ENCODE measurements at regions not wholly inside any gene's neighbourhood (a gene's known extent, or its start where the extent isn't known, plus 50 kb on each side); places are given as distances from the start of the nearest gene placed in this dataset.

DNA sequence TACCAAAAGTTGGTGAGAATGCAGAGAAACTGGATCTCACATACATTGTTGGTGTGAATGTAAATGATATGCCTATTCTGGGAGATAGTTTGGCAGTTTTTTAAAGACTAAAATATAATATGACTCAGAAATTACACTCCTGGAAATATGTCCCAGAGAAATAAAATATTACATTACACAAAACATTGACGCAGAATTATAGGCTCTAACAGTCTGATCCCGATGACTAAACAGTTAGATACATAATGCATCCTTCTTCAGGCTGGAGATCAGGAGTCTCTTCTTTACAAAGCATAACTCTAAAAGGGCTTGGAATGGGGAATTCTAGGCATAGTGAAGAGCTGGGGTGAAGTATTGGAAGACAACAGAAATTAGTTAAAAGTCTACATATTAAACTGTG, 586.2 kb upstream of the NECTIN3 start:
- intact Hi-C loops (cut with DNase I): no loop called here
- DNase-seq (no peak), ATAC-seq (no peak)
- TF ChIP-seq CTCF (IDR thresholded peaks at IDR 0.05): no peak
- peaks cover 3% of the 10 kb centered on the region for H3K9me3 ChIP-seq
- no peaks in the 10 kb centered on the region for H3K4me1 ChIP-seq
- no peaks in the 10 kb centered on the region for H3K27me3 ChIP-seq
- H3K36me3 ChIP-seq: no peaks in the 10 kb centered on the region
- no peak overlapping the region for H3K27ac ChIP-seq
- no peak overlapping the region for H3K4me3 ChIP-seq

DNA sequence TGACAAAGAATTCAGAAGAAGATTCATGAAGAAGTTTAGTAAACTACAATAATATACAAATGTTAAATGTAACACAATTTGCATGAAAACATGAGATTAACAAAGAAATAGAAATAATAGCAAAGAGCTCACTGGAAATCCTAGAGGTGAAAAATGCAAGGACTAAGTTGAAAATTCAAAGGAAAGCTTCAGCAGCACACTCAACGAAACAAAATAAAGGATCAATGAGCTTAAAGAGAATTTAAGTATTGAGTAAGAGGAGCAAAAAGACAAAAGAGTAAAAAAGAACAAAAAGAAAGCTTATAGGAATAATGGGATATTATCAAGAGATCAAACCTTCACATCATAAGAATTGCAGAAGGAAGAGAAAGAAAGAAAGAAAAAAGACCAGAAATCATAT, 583.8 kb upstream of the NECTIN3 start:
- peaks cover 3% of the 10 kb centered on the region for H3K9me3 ChIP-seq
- ATAC-seq: no peak
- TF ChIP-seq CTCF (IDR thresholded peaks at IDR 0.05): no peak
- H3K27me3 ChIP-seq: no peaks in the 10 kb centered on the region
- no peak for DNase-seq
- no peak overlapping the region for H3K27ac ChIP-seq
- no peaks in the 10 kb centered on the region for H3K4me1 ChIP-seq
- intact Hi-C loops (cut with DNase I): no loop called here
- H3K36me3 ChIP-seq: no peaks in the 10 kb centered on the region
- H3K4me3 ChIP-seq: no peak overlapping the region

- no peaks in the 10 kb centered on the region for H3K36me3 ChIP-seq
- no peaks in the 10 kb centered on the region for H3K4me1 ChIP-seq
- no peaks in the 10 kb centered on the region for H3K27me3 ChIP-seq
- H3K4me3 ChIP-seq: no peak overlapping the region
- no peak overlapping the region for H3K27ac ChIP-seq
- no peak for ATAC-seq
- DNase-seq: no peak
- intact Hi-C loops (cut with DNase I): no loop called here
- no peaks in the 10 kb centered on the region for H3K9me3 ChIP-seq
- TF ChIP-seq CTCF (IDR thresholded peaks at IDR 0.05): no peak
Observed at GRCh38 chr3:110491413-110491812, 580.2 kb upstream of the NECTIN3 start.

- Histone ChIP-seq H3K4me3 (no peak overlapping the region), H3K9me3 (no peaks in the 10 kb centered on the region), H3K36me3 (no peaks in the 10 kb centered on the region), H3K27me3 (no peaks in the 10 kb centered on the region), H3K27ac (no peak overlapping the region), H3K4me1 (no peaks in the 10 kb centered on the region)
- DNase-seq (no peak), ATAC-seq (no peak)
- intact Hi-C loops (cut with DNase I): no loop called here
- TF ChIP-seq CTCF (IDR thresholded peaks at IDR 0.05): no peak
Observed at GRCh38 chr3:110492876-110493275, 578.7 kb upstream of the NECTIN3 start.

GRCh38 chr3:110493438-110494092, 578.1 kb upstream of the NECTIN3 start:
- Histone ChIP-seq H3K4me1 (no peaks in the 10 kb centered on the region), H3K9me3 (no peaks in the 10 kb centered on the region), H3K27me3 (no peaks in the 10 kb centered on the region), H3K27ac (no peak overlapping the region), H3K4me3 (no peak overlapping the region), H3K36me3 (no peaks in the 10 kb centered on the region)
- intact Hi-C loops (cut with DNase I): no loop called here
- TF ChIP-seq CTCF (IDR thresholded peaks at IDR 0.05): no peak
- ATAC-seq: no peak
- no peak for DNase-seq

DNA sequence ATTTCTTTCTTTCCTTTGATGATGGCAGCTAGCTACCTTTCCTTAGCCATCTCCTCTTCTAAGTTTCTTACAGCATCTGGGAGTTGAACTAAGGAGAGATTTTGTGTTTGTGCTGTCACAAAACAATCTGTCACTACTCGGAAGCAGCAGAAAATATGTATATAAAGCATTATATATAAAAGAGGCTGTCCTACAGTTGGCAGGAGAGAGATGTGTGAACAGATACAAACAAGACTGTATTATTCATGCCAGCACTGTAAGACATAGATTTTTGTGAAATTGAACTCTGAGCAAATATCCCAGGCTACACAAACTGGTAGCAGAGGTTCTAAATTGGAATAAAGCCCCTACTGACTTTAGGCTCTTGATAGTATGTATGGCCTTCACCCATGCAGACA, 577.5 kb upstream of the NECTIN3 start:
- no peaks in the 10 kb centered on the region for H3K9me3 ChIP-seq
- intact Hi-C loops (cut with DNase I): no loop called here
- DNase-seq: no peak

More for the DNA sequence above, 577.5 kb upstream of the NECTIN3 start:
- Histone ChIP-seq H3K36me3 (no peaks in the 10 kb centered on the region), H3K4me3 (no peak overlapping the region), H3K27ac (no peak overlapping the region), H3K4me1 (no peaks in the 10 kb centered on the region), H3K27me3 (no peaks in the 10 kb centered on the region)
- ATAC-seq: no peak
- TF ChIP-seq CTCF (IDR thresholded peaks at IDR 0.05): no peak

All from upper lobe of right lung (tissue), 1 donor.